Activated T-helper 2 cell treated with anti-CD3 and anti-CD28 coated beads, Interferon-gamma antibody, Interleukin-2, Interleukin-4, amounts not matched to agents 10 μg/mL and 5 μg/mL and 100 μg/mL, durations not matched to agents 14 hours and 24 hours and 36 hours (primary cell): ENCODE measurements at regions not wholly inside any gene's neighbourhood (a gene's known extent, or its start where the extent isn't known, plus 50 kb on each side); places are given as distances from the start of the nearest gene placed in this dataset.
"Not testable (repeated sequence)": the region's sequence is repeated elsewhere in the genome, so short reads cannot be mapped to it uniquely, and the experiment has no call there.

Source experiments
- DNase-seq: peaks from one replicate; pipeline ENCODE4 v3.0.0; 2021; ENCODE audit warnings: low spot score
- H3K27ac Mint-ChIP-seq: one replicate; pipeline ENCODE4 v1.8.0; 2021; ENCODE audit warnings: mixed read lengths
- H3K27me3 Mint-ChIP-seq: one replicate; pipeline ENCODE4 v1.8.0; 2021; ENCODE audit warnings: low read depth, mixed read lengths
- H3K36me3 Mint-ChIP-seq: one replicate; pipeline ENCODE4 v1.8.0; 2021; ENCODE audit warnings: low read depth, mixed read lengths
- H3K4me1 Mint-ChIP-seq: one replicate; pipeline ENCODE4 v1.8.0; 2021; ENCODE audit warnings: low read depth, mixed read lengths
- H3K4me3 Mint-ChIP-seq: one replicate; pipeline ENCODE4 v1.8.0; 2021; ENCODE audit warnings: low read depth, mild to moderate bottlenecking, moderate library complexity, mixed read lengths
- H3K9me3 Mint-ChIP-seq: one replicate; pipeline ENCODE4 v1.8.0; 2021; ENCODE audit warnings: mixed read lengths
- intact Hi-C: fragments of 100-400 bp; cut with micrococcal nuclease; formaldehyde crosslinking; loops from one replicate; pipeline ENCODE4 v1.15.1; 2023

GRCh38 chr4:31022702-31023101 is 302.5 kb downstream of the PCDH7 start:
- H3K4me3 Mint-ChIP-seq: no peak overlapping the region
- intact Hi-C loops: no loop called here
- H3K27ac Mint-ChIP-seq: no peak overlapping the region
- no peak for DNase-seq
- no peaks in the 10 kb centered on the region for H3K4me1 Mint-ChIP-seq
- H3K27me3 Mint-ChIP-seq: no peaks in the 10 kb centered on the region
- H3K9me3 Mint-ChIP-seq: peaks cover 23% of the 10 kb centered on the region
- H3K36me3 Mint-ChIP-seq: no peaks in the 10 kb centered on the region

GRCh38 chr4:31023109-31023508 is 302.9 kb downstream of the PCDH7 start:
- Mint-ChIP-seq H3K4me1 (no peaks in the 10 kb centered on the region), H3K4me3 (no peak overlapping the region), H3K36me3 (no peaks in the 10 kb centered on the region), H3K9me3 (peaks cover 23% of the 10 kb centered on the region), H3K27me3 (no peaks in the 10 kb centered on the region), H3K27ac (no peak overlapping the region)
- intact Hi-C loops: no loop called here
- no peak for DNase-seq

GRCh38 chr4:31023742-31024141 is 303.6 kb downstream of the PCDH7 start:
- Mint-ChIP-seq H3K36me3 (no peaks in the 10 kb centered on the region), H3K27me3 (no peaks in the 10 kb centered on the region), H3K4me1 (no peaks in the 10 kb centered on the region), H3K9me3 (peaks cover 23% of the 10 kb centered on the region), H3K27ac (no peak overlapping the region), H3K4me3 (no peak overlapping the region)
- DNase-seq: no peak
- intact Hi-C loops: no loop called here

- H3K4me3 Mint-ChIP-seq, DNase-seq, H3K4me1 Mint-ChIP-seq, intact Hi-C loops, H3K36me3 Mint-ChIP-seq, H3K27ac Mint-ChIP-seq, H3K27me3 Mint-ChIP-seq: not testable (repeated sequence)
- H3K9me3 Mint-ChIP-seq: peaks cover 20% of the 10 kb centered on the region
These were observed 304.6 kb downstream of the PCDH7 start for GRCh38 chr4:31024781-31025180.

GRCh38 chr4:31026256-31026655 is 306.1 kb downstream of the PCDH7 start:
- Mint-ChIP-seq H3K9me3 (peaks cover 25% of the 10 kb centered on the region), H3K4me1 (no peaks in the 10 kb centered on the region), H3K27ac (no peak overlapping the region), H3K36me3 (no peaks in the 10 kb centered on the region), H3K27me3 (no peaks in the 10 kb centered on the region), H3K4me3 (no peak overlapping the region)
- DNase-seq: no peak
- intact Hi-C loops: no loop called here

- no peaks in the 10 kb centered on the region for H3K36me3 Mint-ChIP-seq
- H3K4me1 Mint-ChIP-seq: no peaks in the 10 kb centered on the region
- intact Hi-C loops: no loop called here
- no peak for DNase-seq
- no peak overlapping the region for H3K4me3 Mint-ChIP-seq
- H3K27me3 Mint-ChIP-seq: no peaks in the 10 kb centered on the region
- no peak overlapping the region for H3K27ac Mint-ChIP-seq
- peaks cover 17% of the 10 kb centered on the region for H3K9me3 Mint-ChIP-seq
These were observed 314.4 kb downstream of the PCDH7 start for GRCh38 chr4:31034550-31034949.

- peaks cover 15% of the 10 kb centered on the region for H3K9me3 Mint-ChIP-seq
- H3K4me3 Mint-ChIP-seq: no peak overlapping the region
- no peak for DNase-seq
- H3K27ac Mint-ChIP-seq: no peak overlapping the region
- intact Hi-C loops: no loop called here
- no peaks in the 10 kb centered on the region for H3K27me3 Mint-ChIP-seq
- no peaks in the 10 kb centered on the region for H3K36me3 Mint-ChIP-seq
- H3K4me1 Mint-ChIP-seq: no peaks in the 10 kb centered on the region
These were observed 315.6 kb downstream of the PCDH7 start for GRCh38 chr4:31035761-31036160.

- Mint-ChIP-seq H3K4me3 (no peak overlapping the region), H3K36me3 (no peaks in the 10 kb centered on the region), H3K27ac (no peak overlapping the region), H3K4me1 (no peaks in the 10 kb centered on the region), H3K9me3 (peaks cover 8% of the 10 kb centered on the region), H3K27me3 (no peaks in the 10 kb centered on the region)
- intact Hi-C loops: no loop called here
- DNase-seq: no peak
These were observed 317.5 kb downstream of the PCDH7 start for GRCh38 chr4:31037703-31038102.

- DNase-seq: no peak
- H3K4me1 Mint-ChIP-seq: no peaks in the 10 kb centered on the region
- no peaks in the 10 kb centered on the region for H3K27me3 Mint-ChIP-seq
- intact Hi-C loops: no loop called here
- H3K36me3 Mint-ChIP-seq: no peaks in the 10 kb centered on the region
- no peak overlapping the region for H3K4me3 Mint-ChIP-seq
- peaks cover 8% of the 10 kb centered on the region for H3K9me3 Mint-ChIP-seq
- no peak overlapping the region for H3K27ac Mint-ChIP-seq
These were observed 319.2 kb downstream of the PCDH7 start for GRCh38 chr4:31039382-31039781.

- Mint-ChIP-seq H3K27me3 (no peaks in the 10 kb centered on the region), H3K36me3 (no peaks in the 10 kb centered on the region), H3K4me3 (no peak overlapping the region), H3K27ac (no peak overlapping the region), H3K4me1 (no peaks in the 10 kb centered on the region), H3K9me3 (peaks cover 6% of the 10 kb centered on the region)
- no peak for DNase-seq
- intact Hi-C loops: no loop called here
These were observed 319.9 kb downstream of the PCDH7 start for GRCh38 chr4:31040106-31040505.

GRCh38 chr4:31041385-31041784 is 321.2 kb downstream of the PCDH7 start:
- H3K4me1 Mint-ChIP-seq: no peaks in the 10 kb centered on the region
- H3K36me3 Mint-ChIP-seq: no peaks in the 10 kb centered on the region
- no peaks in the 10 kb centered on the region for H3K27me3 Mint-ChIP-seq
- H3K4me3 Mint-ChIP-seq: no peak overlapping the region
- intact Hi-C loops: no loop called here
- no peak for DNase-seq
- H3K27ac Mint-ChIP-seq: no peak overlapping the region
- H3K9me3 Mint-ChIP-seq: peaks cover 8% of the 10 kb centered on the region

GRCh38 chr4:31041853-31042252 is 321.7 kb downstream of the PCDH7 start:
- Mint-ChIP-seq H3K36me3 (no peaks in the 10 kb centered on the region), H3K9me3 (peaks cover 7% of the 10 kb centered on the region), H3K27ac (no peak overlapping the region), H3K4me3 (no peak overlapping the region), H3K4me1 (no peaks in the 10 kb centered on the region), H3K27me3 (no peaks in the 10 kb centered on the region)
- intact Hi-C loops: no loop called here
- no peak for DNase-seq

GRCh38 chr4:31043382-31044062 is 323.4 kb downstream of the PCDH7 start:
- H3K4me3 Mint-ChIP-seq: no peak overlapping the region
- intact Hi-C loops: no loop called here
- no peak overlapping the region for H3K27ac Mint-ChIP-seq
- H3K4me1 Mint-ChIP-seq: no peaks in the 10 kb centered on the region
- H3K9me3 Mint-ChIP-seq: peaks cover 4% of the 10 kb centered on the region
- H3K36me3 Mint-ChIP-seq: no peaks in the 10 kb centered on the region
- no peak for DNase-seq
- no peaks in the 10 kb centered on the region for H3K27me3 Mint-ChIP-seq

GRCh38 chr4:31045151-31045550 is 325.0 kb downstream of the PCDH7 start:
- intact Hi-C loops: no loop called here
- Mint-ChIP-seq H3K36me3 (no peaks in the 10 kb centered on the region), H3K4me3 (no peak overlapping the region), H3K27me3 (no peaks in the 10 kb centered on the region), H3K27ac (no peak overlapping the region), H3K4me1 (no peaks in the 10 kb centered on the region), H3K9me3 (peaks cover 4% of the 10 kb centered on the region)
- DNase-seq: no peak
